Colonic mucosa (tissue), 4 donors: ENCODE measurements at regions not wholly inside any gene's neighbourhood (a gene's known extent, or its start where the extent isn't known, plus 50 kb on each side); places are given as distances from the start of the nearest gene placed in this dataset.

ENCODE experiments used
- DNase-seq: peaks from one replicate; pipeline ENCODE4 v3.0.0-alpha.2; 2020
- H3K27ac ChIP-seq: fragments of 200-600 bp; one replicate; pipeline ENCODE4 v1.8.0; 2021
- H3K27me3 ChIP-seq: fragments of 200-600 bp; one replicate; pipeline ENCODE4 v1.8.0; 2021
- H3K36me3 ChIP-seq: fragments of 200-600 bp; one replicate; pipeline ENCODE4 v1.8.0; 2021
- H3K4me1 ChIP-seq: fragments of 200-600 bp; one replicate; pipeline ENCODE4 v1.8.0; 2021; ENCODE audit warnings: mild to moderate bottlenecking
- H3K4me3 ChIP-seq: fragments of 200-600 bp; one replicate; pipeline ENCODE4 v1.8.0; 2021
- H3K9ac ChIP-seq, 2 donors: one replicate each; pipeline ENCODE4 v1.7.0; 2013; ENCODE audit warnings: control low read depth in 2 of 2, low read depth in 2 of 2, low read length in 2 of 2
- H3K9me3 ChIP-seq: fragments of 200-600 bp; one replicate; pipeline ENCODE4 v1.8.0; 2021
- intact Hi-C: fragments of 100-400 bp; cut with DNase I; formaldehyde crosslinking; loops from one replicate; pipeline ENCODE4 v1.14.1; 2022
- TF ChIP-seq, protein P1 (sequence below): fragments of 200-600 bp; IDR thresholded peaks from one replicate; pipeline ENCODE4 v1.8.0; 2022; ENCODE audit warnings: antibody characterized with exemption, mild to moderate bottlenecking
- donor health status: healthy.
- donor health status: DM: no; HTN: no; CAD: no.
- donor health status: DM: no; HTN: no; CAD: no.

- intact Hi-C loops = no loop called here
- H3K27ac ChIP-seq = no peak overlapping the region
- TF ChIP-seq, protein P1, sequence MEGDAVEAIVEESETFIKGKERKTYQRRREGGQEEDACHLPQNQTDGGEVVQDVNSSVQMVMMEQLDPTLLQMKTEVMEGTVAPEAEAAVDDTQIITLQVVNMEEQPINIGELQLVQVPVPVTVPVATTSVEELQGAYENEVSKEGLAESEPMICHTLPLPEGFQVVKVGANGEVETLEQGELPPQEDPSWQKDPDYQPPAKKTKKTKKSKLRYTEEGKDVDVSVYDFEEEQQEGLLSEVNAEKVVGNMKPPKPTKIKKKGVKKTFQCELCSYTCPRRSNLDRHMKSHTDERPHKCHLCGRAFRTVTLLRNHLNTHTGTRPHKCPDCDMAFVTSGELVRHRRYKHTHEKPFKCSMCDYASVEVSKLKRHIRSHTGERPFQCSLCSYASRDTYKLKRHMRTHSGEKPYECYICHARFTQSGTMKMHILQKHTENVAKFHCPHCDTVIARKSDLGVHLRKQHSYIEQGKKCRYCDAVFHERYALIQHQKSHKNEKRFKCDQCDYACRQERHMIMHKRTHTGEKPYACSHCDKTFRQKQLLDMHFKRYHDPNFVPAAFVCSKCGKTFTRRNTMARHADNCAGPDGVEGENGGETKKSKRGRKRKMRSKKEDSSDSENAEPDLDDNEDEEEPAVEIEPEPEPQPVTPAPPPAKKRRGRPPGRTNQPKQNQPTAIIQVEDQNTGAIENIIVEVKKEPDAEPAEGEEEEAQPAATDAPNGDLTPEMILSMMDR = no peak
These were observed 170.1 kb downstream of the ASB1 start for GRCh38 chr2:238596571-238597551.

DNA sequence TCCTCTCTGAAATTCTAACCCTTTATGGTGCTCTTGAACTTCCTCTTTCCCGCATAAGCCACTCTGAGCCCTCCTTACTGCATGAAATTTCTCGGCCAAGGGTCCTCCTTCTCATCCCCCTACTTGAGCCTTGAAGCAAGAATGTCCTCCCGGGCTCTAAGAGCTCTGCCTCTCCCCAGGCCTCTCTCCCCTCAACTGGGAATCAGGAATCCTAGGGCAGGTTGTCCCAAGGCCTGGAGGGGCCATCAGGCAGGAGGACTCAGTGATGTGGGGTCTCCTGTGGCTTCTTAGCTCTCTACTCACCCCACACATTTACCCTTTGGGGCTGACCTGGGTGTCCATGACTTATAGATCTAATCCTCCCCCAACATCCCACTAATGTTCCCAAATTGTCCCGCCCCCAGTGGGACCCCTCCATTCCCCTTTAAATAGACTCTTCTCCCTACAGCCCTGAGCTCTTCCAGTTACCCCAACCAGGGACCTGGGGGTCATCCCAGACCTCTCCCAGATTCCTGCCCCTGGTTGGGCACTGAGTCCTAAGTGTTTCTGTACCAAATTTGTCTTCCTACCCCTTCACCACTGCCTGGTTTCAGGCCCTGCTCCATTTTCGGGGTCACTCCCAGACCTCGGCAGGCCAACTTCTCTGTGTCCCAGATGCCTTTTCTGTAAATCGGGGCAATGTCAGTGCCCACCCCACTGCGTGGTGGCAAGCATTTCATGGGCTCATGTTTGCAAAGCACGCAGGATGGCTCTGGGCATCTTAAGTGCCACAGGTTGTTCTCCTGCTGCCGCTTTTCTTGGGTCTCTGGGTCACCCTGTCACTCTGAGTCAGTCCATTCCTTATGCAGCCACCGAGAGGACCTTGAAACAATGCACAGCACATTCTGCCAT lies 171.2 kb downstream of the ASB1 start:
- H3K27me3 ChIP-seq = no peaks in the 10 kb centered on the region
- no peak for DNase-seq
- H3K4me1 ChIP-seq = no peaks in the 10 kb centered on the region
- TF ChIP-seq, protein P1 = no peak
- no peak overlapping the region for H3K27ac ChIP-seq
- H3K9me3 ChIP-seq = no peaks in the 10 kb centered on the region
- no peak overlapping the region for H3K4me3 ChIP-seq
- H3K36me3 ChIP-seq = no peaks in the 10 kb centered on the region
- H3K9ac ChIP-seq = no peak overlapping the region
- intact Hi-C loops = no loop called here

More at GRCh38 chr2:238596571-238597551, 170.1 kb downstream of the ASB1 start:
- no peaks in the 10 kb centered on the region for H3K4me1 ChIP-seq
- H3K27me3 ChIP-seq = no peaks in the 10 kb centered on the region
- no peaks in the 10 kb centered on the region for H3K9me3 ChIP-seq
- no peak overlapping the region for H3K9ac ChIP-seq
- H3K4me3 ChIP-seq = no peak overlapping the region
- H3K36me3 ChIP-seq = no peaks in the 10 kb centered on the region
- no peak for DNase-seq

DNA sequence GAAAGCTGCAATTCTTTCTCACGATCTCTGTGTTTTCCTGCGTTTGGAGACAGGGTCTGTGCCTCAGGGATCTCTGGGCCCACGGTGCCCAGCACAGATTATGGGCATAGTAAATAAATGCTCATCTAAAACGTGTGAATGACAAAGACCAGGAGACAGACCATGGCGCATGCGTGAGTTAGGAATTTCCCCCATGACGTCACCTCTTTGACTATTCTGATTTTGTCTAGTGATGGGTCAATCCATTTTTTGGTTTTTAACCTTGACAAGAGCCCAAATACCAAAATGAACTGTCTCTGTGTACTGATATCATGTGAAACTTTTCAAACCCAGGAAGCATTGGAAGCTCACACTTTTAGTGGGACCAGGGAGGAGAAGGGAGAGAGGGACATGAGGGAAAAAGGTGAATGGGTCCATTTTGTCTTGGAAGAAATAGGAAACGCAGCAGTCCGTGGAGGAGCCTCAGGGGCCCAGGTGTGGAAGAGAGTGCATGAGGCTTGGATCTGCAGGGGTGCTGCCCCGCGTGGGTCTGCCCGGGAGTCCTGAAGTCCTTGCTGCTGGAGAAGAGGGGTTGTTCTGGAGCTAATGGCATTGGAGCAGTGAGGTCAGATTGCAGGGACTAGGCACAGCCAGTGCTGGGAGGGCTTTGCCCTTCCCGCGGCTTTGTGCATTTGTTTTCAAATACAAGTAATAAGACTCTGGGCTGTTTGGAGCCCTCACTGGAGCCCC lies 172.2 kb downstream of the ASB1 start:
- Histone ChIP-seq H3K27ac (no peak overlapping the region), H3K9ac (no peak overlapping the region), H3K4me3 (no peak overlapping the region), H3K27me3 (no peaks in the 10 kb centered on the region), H3K36me3 (no peaks in the 10 kb centered on the region), H3K9me3 (no peaks in the 10 kb centered on the region), H3K4me1 (no peaks in the 10 kb centered on the region)
- intact Hi-C loops = no loop called here
- DNase-seq = no peak
- TF ChIP-seq, protein P1 = no peak

- intact Hi-C loops = no loop called here
- H3K9ac ChIP-seq = no peak overlapping the region
- H3K4me3 ChIP-seq = no peak overlapping the region
- no peak for DNase-seq
- H3K27ac ChIP-seq = no peak overlapping the region
- H3K9me3 ChIP-seq = no peaks in the 10 kb centered on the region
- no peaks in the 10 kb centered on the region for H3K4me1 ChIP-seq
- TF ChIP-seq, protein P1 = no peak
- no peaks in the 10 kb centered on the region for H3K36me3 ChIP-seq
- no peaks in the 10 kb centered on the region for H3K27me3 ChIP-seq
These were observed 173.1 kb downstream of the ASB1 start for GRCh38 chr2:238599549-238600505.
